ENCODE measurements at regions not wholly inside any gene's neighbourhood (a gene's known extent, or its start where the extent isn't known, plus 50 kb on each side); places are given as distances from the start of the nearest gene placed in this dataset.

DNA sequence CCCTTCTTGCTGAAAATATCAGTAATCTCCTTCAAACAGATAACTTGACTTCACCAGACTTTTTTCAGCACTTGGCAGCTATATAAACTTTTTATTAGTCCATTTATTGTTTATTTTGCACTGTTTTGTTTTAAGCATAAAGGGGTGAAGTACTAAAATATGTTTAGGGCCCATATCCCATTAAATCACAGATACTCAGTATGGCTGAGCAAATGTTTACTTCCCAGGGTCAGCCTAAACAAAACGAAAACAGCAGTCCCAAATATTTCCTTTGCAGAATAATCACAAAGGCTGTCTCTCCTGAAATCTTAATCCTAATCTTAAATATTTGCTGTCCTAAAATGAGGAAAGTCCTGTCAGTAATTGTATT lies 649.6 kb downstream of the TNS3 start (continued):
- TF ChIP-seq CHD7 (IDR thresholded peaks at IDR 0.05; ENCODE audit: insufficient replicate concordance, low read length), result no peak
- no peak for TF ChIP-seq NANOG (IDR thresholded peaks at IDR 0.05; ENCODE audit: insufficient read depth, low read depth, low read length, poor library complexity, severe bottlenecking)
- TF ChIP-seq ZNF274 (IDR thresholded peaks at IDR 0.05; ENCODE audit: borderline replicate concordance, extremely low read depth, low read length), result no peak
- TF ChIP-seq EGR1 (IDR thresholded peaks at IDR 0.05; ENCODE audit: borderline replicate concordance, low read depth, low read length), result no peak
- TF ChIP-seq HDAC2 (IDR thresholded peaks at IDR 0.05; ENCODE audit: borderline replicate concordance in 1 of 2, low read depth in 2 of 2, low read length in 2 of 2), result no peak
- no peak for TF ChIP-seq HDAC6 (IDR thresholded peaks at IDR 0.05; ENCODE audit: low read depth, low read length)

All from H1 (cell line).